GM06990 (cell line): ENCODE measurements at regions not wholly inside any gene's neighbourhood (a gene's known extent, or its start where the extent isn't known, plus 50 kb on each side); places are given as distances from the start of the nearest gene placed in this dataset.

Experiments used
- DNase-seq: peaks from one replicate; pipeline ENCODE4 v3.0.0-alpha.2; 2011; ENCODE audit not compliant: insufficient read length; ENCODE audit errors: extremely low read depth
- H3K27me3 ChIP-seq: replicated peaks from 2 replicates; pipeline ENCODE4 v1.6.0; 2011; ENCODE audit warnings: low read length; ENCODE audit not compliant: control insufficient read depth, insufficient read depth
- H3K36me3 ChIP-seq: 2 replicates; pipeline ENCODE4 v1.5.1; 2011; ENCODE audit warnings: low read length; ENCODE audit not compliant: control insufficient read depth, insufficient read depth
- H3K4me3 ChIP-seq: replicated peaks from 2 replicates; pipeline ENCODE4 v1.5.1; 2011; ENCODE audit warnings: low read depth, mild to moderate bottlenecking, control low read depth, low read length
- CTCF ChIP-seq: IDR thresholded peaks from 2 replicates; pipeline ENCODE4 v1.5.1; 2011; ENCODE audit warnings: low read length, control low read depth, mild to moderate bottlenecking, inconsistent platforms; ENCODE audit not compliant: insufficient read depth, poor library complexity, severe bottlenecking

- no peak overlapping the region for H3K4me3 ChIP-seq
- TF ChIP-seq CTCF: no peak
- no peak for DNase-seq
- no peaks in the 10 kb centered on the region; the same call in 1 of the 2 replicates for H3K27me3 ChIP-seq
- no peaks in the 10 kb centered on the region for H3K36me3 ChIP-seq
Observed at GRCh38 chr1:9453779-9454418, 85.4 kb upstream of the SLC25A33 start.

GRCh38 chr1:9454494-9455066 is 84.7 kb upstream of the SLC25A33 start:
- no peaks in the 10 kb centered on the region; the same call in 1 of the 2 replicates for H3K27me3 ChIP-seq
- H3K36me3 ChIP-seq: no peaks in the 10 kb centered on the region
- no peak overlapping the region for H3K4me3 ChIP-seq
- TF ChIP-seq CTCF: no peak
- no peak for DNase-seq

GRCh38 chr1:9455487-9456234 is 83.6 kb upstream of the SLC25A33 start:
- H3K36me3 ChIP-seq: no peaks in the 10 kb centered on the region
- no peak overlapping the region for H3K4me3 ChIP-seq
- peak; percentile 26 for DNase-seq
- TF ChIP-seq CTCF: peak; percentile 86
- H3K27me3 ChIP-seq: no peaks in the 10 kb centered on the region

- H3K4me3 ChIP-seq: no peak overlapping the region
- no peak for TF ChIP-seq CTCF
- DNase-seq: no peak
- no peaks in the 10 kb centered on the region for H3K27me3 ChIP-seq
- H3K36me3 ChIP-seq: no peaks in the 10 kb centered on the region
Observed at GRCh38 chr1:9456833-9457232, 82.4 kb upstream of the SLC25A33 start.

GRCh38 chr1:9459816-9460407 is 79.4 kb upstream of the SLC25A33 start:
- Histone ChIP-seq H3K27me3 (no peaks in the 10 kb centered on the region), H3K4me3 (no peak overlapping the region), H3K36me3 (no peaks in the 10 kb centered on the region)
- TF ChIP-seq CTCF: no peak
- no peak for DNase-seq
